ENCODE measurements at regions not wholly inside any gene's neighbourhood (a gene's known extent, or its start where the extent isn't known, plus 50 kb on each side); places are given as distances from the start of the nearest gene placed in this dataset.
"Not testable (repeated sequence)": the region's sequence is repeated elsewhere in the genome, so short reads cannot be mapped to it uniquely, and the experiment has no call there.

- no peak overlapping the region for H3K27ac ChIP-seq (ENCODE audit: low read depth, low read length)
- no peak overlapping the region for H3K9ac ChIP-seq (ENCODE audit: low read length)
- no peaks in the 10 kb centered on the region for H3K36me3 ChIP-seq (ENCODE audit: control insufficient read depth, insufficient read depth, low read length)
- peaks cover 9% of the 10 kb centered on the region for H3K4me1 ChIP-seq (ENCODE audit: control insufficient read depth, insufficient read depth, low read length)
- H3K4me3 ChIP-seq (ENCODE audit: low read length): no peak overlapping the region
- no peaks in the 10 kb centered on the region for H3K27me3 ChIP-seq (ENCODE audit: control insufficient read depth, insufficient read depth, low read length)
Observed at GRCh38 chr1:58964880-58965279, 181.0 kb upstream of the JUN start.

GRCh38 chr1:58966103-58966916, 182.5 kb upstream of the JUN start:
- Histone ChIP-seq H3K27ac (ENCODE audit: low read depth, low read length) (no peak overlapping the region), H3K27me3 (ENCODE audit: control insufficient read depth, insufficient read depth, low read length) (no peaks in the 10 kb centered on the region), H3K9ac (ENCODE audit: low read length) (no peak overlapping the region), H3K4me1 (ENCODE audit: control insufficient read depth, insufficient read depth, low read length) (peaks cover 9% of the 10 kb centered on the region), H3K4me3 (ENCODE audit: low read length) (no peak overlapping the region), H3K36me3 (ENCODE audit: control insufficient read depth, insufficient read depth, low read length) (no peaks in the 10 kb centered on the region)

- Histone ChIP-seq H3K4me3 (ENCODE audit: low read length) (no peak overlapping the region), H3K27me3 (ENCODE audit: control insufficient read depth, insufficient read depth, low read length) (no peaks in the 10 kb centered on the region), H3K4me1 (ENCODE audit: control insufficient read depth, insufficient read depth, low read length) (peaks cover 9% of the 10 kb centered on the region), H3K36me3 (ENCODE audit: control insufficient read depth, insufficient read depth, low read length) (no peaks in the 10 kb centered on the region), H3K9ac (ENCODE audit: low read length) (no peak overlapping the region), H3K27ac (ENCODE audit: low read depth, low read length) (no peak overlapping the region)
Observed at GRCh38 chr1:58966917-58967740, 183.3 kb upstream of the JUN start.

- no peak overlapping the region for H3K9ac ChIP-seq (ENCODE audit: low read length)
- H3K27me3 ChIP-seq (ENCODE audit: control insufficient read depth, insufficient read depth, low read length): no peaks in the 10 kb centered on the region
- no peaks in the 10 kb centered on the region for H3K36me3 ChIP-seq (ENCODE audit: control insufficient read depth, insufficient read depth, low read length)
- peak overlapping the region; percentile 95 for H3K27ac ChIP-seq (ENCODE audit: low read depth, low read length)
- peaks cover 9% of the 10 kb centered on the region for H3K4me1 ChIP-seq (ENCODE audit: control insufficient read depth, insufficient read depth, low read length)
- H3K4me3 ChIP-seq (ENCODE audit: low read length): no peak overlapping the region
Observed at GRCh38 chr1:58968360-58968952, 184.6 kb upstream of the JUN start.

- H3K4me1 ChIP-seq (ENCODE audit: control insufficient read depth, insufficient read depth, low read length); H3K4me3 ChIP-seq (ENCODE audit: low read length); H3K27me3 ChIP-seq (ENCODE audit: control insufficient read depth, insufficient read depth, low read length); H3K36me3 ChIP-seq (ENCODE audit: control insufficient read depth, insufficient read depth, low read length); H3K9ac ChIP-seq (ENCODE audit: low read length): not testable (repeated sequence)
- peak overlapping the region; percentile 95 for H3K27ac ChIP-seq (ENCODE audit: low read depth, low read length)
Observed at GRCh38 chr1:58969176-58969575, 185.3 kb upstream of the JUN start.

GRCh38 chr1:58971629-58972140, 187.8 kb upstream of the JUN start:
- Histone ChIP-seq H3K27me3 (ENCODE audit: control insufficient read depth, insufficient read depth, low read length) (no peaks in the 10 kb centered on the region), H3K27ac (ENCODE audit: low read depth, low read length) (no peak overlapping the region), H3K9ac (ENCODE audit: low read length) (no peak overlapping the region), H3K4me3 (ENCODE audit: low read length) (no peak overlapping the region), H3K36me3 (ENCODE audit: control insufficient read depth, insufficient read depth, low read length) (no peaks in the 10 kb centered on the region), H3K4me1 (ENCODE audit: control insufficient read depth, insufficient read depth, low read length) (peaks cover 9% of the 10 kb centered on the region)

GRCh38 chr1:58975888-58976287, 192.0 kb upstream of the JUN start:
- no peak overlapping the region for H3K27ac ChIP-seq (ENCODE audit: low read depth, low read length)
- H3K4me1 ChIP-seq (ENCODE audit: control insufficient read depth, insufficient read depth, low read length): no peaks in the 10 kb centered on the region
- no peak overlapping the region for H3K9ac ChIP-seq (ENCODE audit: low read length)
- no peaks in the 10 kb centered on the region for H3K36me3 ChIP-seq (ENCODE audit: control insufficient read depth, insufficient read depth, low read length)
- no peaks in the 10 kb centered on the region for H3K27me3 ChIP-seq (ENCODE audit: control insufficient read depth, insufficient read depth, low read length)
- no peak overlapping the region for H3K4me3 ChIP-seq (ENCODE audit: low read length)

- no peaks in the 10 kb centered on the region for H3K27me3 ChIP-seq (ENCODE audit: control insufficient read depth, insufficient read depth, low read length)
- H3K4me1 ChIP-seq (ENCODE audit: control insufficient read depth, insufficient read depth, low read length): no peaks in the 10 kb centered on the region
- H3K9ac ChIP-seq (ENCODE audit: low read length): no peak overlapping the region
- no peaks in the 10 kb centered on the region for H3K36me3 ChIP-seq (ENCODE audit: control insufficient read depth, insufficient read depth, low read length)
- no peak overlapping the region for H3K27ac ChIP-seq (ENCODE audit: low read depth, low read length)
- H3K4me3 ChIP-seq (ENCODE audit: low read length): no peak overlapping the region
Observed at GRCh38 chr1:58976294-58976693, 192.4 kb upstream of the JUN start.

GRCh38 chr1:58977598-58977997, 193.8 kb upstream of the JUN start:
- no peak overlapping the region for H3K9ac ChIP-seq (ENCODE audit: low read length)
- no peak overlapping the region for H3K27ac ChIP-seq (ENCODE audit: low read depth, low read length)
- peaks cover under 1% of the 10 kb centered on the region for H3K4me1 ChIP-seq (ENCODE audit: control insufficient read depth, insufficient read depth, low read length)

GRCh38 chr1:58978096-58978495, 194.2 kb upstream of the JUN start:
- H3K36me3 ChIP-seq (ENCODE audit: control insufficient read depth, insufficient read depth, low read length): no peaks in the 10 kb centered on the region
- no peak overlapping the region for H3K27ac ChIP-seq (ENCODE audit: low read depth, low read length)
- H3K9ac ChIP-seq (ENCODE audit: low read length): no peak overlapping the region
- H3K27me3 ChIP-seq (ENCODE audit: control insufficient read depth, insufficient read depth, low read length): no peaks in the 10 kb centered on the region
- H3K4me3 ChIP-seq (ENCODE audit: low read length): no peak overlapping the region
- H3K4me1 ChIP-seq (ENCODE audit: control insufficient read depth, insufficient read depth, low read length): peaks cover 3% of the 10 kb centered on the region

More at GRCh38 chr1:58977598-58977997, 193.8 kb upstream of the JUN start:
- Histone ChIP-seq H3K36me3 (ENCODE audit: control insufficient read depth, insufficient read depth, low read length) (no peaks in the 10 kb centered on the region), H3K4me3 (ENCODE audit: low read length) (no peak overlapping the region), H3K27me3 (ENCODE audit: control insufficient read depth, insufficient read depth, low read length) (no peaks in the 10 kb centered on the region)

- Histone ChIP-seq H3K9ac (ENCODE audit: low read length) (no peak overlapping the region), H3K4me3 (ENCODE audit: low read length) (no peak overlapping the region), H3K27ac (ENCODE audit: low read depth, low read length) (no peak overlapping the region), H3K27me3 (ENCODE audit: control insufficient read depth, insufficient read depth, low read length) (no peaks in the 10 kb centered on the region), H3K36me3 (ENCODE audit: control insufficient read depth, insufficient read depth, low read length) (no peaks in the 10 kb centered on the region), H3K4me1 (ENCODE audit: control insufficient read depth, insufficient read depth, low read length) (peaks cover 3% of the 10 kb centered on the region)
Observed at GRCh38 chr1:58979086-58979485, 195.2 kb upstream of the JUN start.

GRCh38 chr1:58979677-58980076, 195.8 kb upstream of the JUN start:
- H3K9ac ChIP-seq (ENCODE audit: low read length): no peak overlapping the region
- H3K36me3 ChIP-seq (ENCODE audit: control insufficient read depth, insufficient read depth, low read length): no peaks in the 10 kb centered on the region
- no peak overlapping the region for H3K4me3 ChIP-seq (ENCODE audit: low read length)
- no peak overlapping the region for H3K27ac ChIP-seq (ENCODE audit: low read depth, low read length)
- peaks cover 3% of the 10 kb centered on the region for H3K4me1 ChIP-seq (ENCODE audit: control insufficient read depth, insufficient read depth, low read length)
- no peaks in the 10 kb centered on the region for H3K27me3 ChIP-seq (ENCODE audit: control insufficient read depth, insufficient read depth, low read length)
